Stimulated activated naive CD8-positive, alpha-beta T cell treated with anti-CD3 and anti-CD28 coated beads, Interleukin-15, amount 100 ng/mL, for 72 hours (primary cell): ENCODE measurements at regions not wholly inside any gene's neighbourhood (a gene's known extent, or its start where the extent isn't known, plus 50 kb on each side); places are given as distances from the start of the nearest gene placed in this dataset.
"Not testable (repeated sequence)": the region's sequence is repeated elsewhere in the genome, so short reads cannot be mapped to it uniquely, and the experiment has no call there.

Source experiments
- ATAC-seq: fragments of 150-1000 bp; cut with Tn5 transposase; 2 replicates; pipeline ENCODE4 v1.10.0; 2021; ENCODE audit warnings: mild to moderate bottlenecking, moderate library complexity
- DNase-seq, 2 donors: peaks; one replicate each; pipeline ENCODE4 v3.0.0; 2021 to 2022
- H3K27ac Mint-ChIP-seq, 2 donors: one replicate each; pipeline ENCODE4 v1.8.0; 2022; ENCODE audit warnings: mild to moderate bottlenecking in 2 of 2, mixed read lengths in 2 of 2, moderate library complexity in 2 of 2
- H3K27me3 Mint-ChIP-seq: one replicate; pipeline ENCODE4 v1.8.0; 2022; ENCODE audit warnings: mixed read lengths
- H3K4me1 Mint-ChIP-seq: one replicate; pipeline ENCODE4 v1.8.0; 2022; ENCODE audit warnings: mild to moderate bottlenecking, mixed read lengths
- H3K4me3 Mint-ChIP-seq, 2 donors: one replicate each; pipeline ENCODE4 v1.8.0; 2022; ENCODE audit warnings: mild to moderate bottlenecking in 2 of 2, mixed read lengths in 2 of 2, moderate library complexity in 1 of 2
- H3K9me3 Mint-ChIP-seq, 2 donors: one replicate each; pipeline ENCODE4 v1.8.0; 2022; ENCODE audit warnings: mixed read lengths in 2 of 2

GRCh38 chr17:77285594-77286390 is 145.0 kb downstream of the SEC14L1 start:
- no peak overlapping the region for H3K27ac Mint-ChIP-seq
- no peak for ATAC-seq
- no peaks in the 10 kb centered on the region for H3K9me3 Mint-ChIP-seq

DNA sequence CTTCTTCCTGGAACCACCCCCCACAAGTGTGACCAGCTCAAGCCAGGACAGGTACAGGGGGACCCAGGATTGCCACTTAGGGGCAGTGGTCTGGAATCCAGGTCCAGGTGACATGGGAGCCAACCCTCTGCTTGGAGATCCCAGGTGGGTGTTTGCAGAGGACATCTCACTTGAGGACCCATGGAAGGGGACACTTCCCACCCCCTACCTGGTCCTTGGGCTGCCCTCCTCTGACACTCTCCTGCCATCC is 145.5 kb downstream of the SEC14L1 start:
- ATAC-seq = no peak
- H3K9me3 Mint-ChIP-seq = no peaks in the 10 kb centered on the region

More at GRCh38 chr17:77285594-77286390, 145.0 kb downstream of the SEC14L1 start:
- no peak overlapping the region for H3K4me3 Mint-ChIP-seq
- peaks cover 18% of the 10 kb centered on the region for H3K4me1 Mint-ChIP-seq
- H3K27me3 Mint-ChIP-seq = peaks cover 42% of the 10 kb centered on the region
- DNase-seq = no peak

DNA sequence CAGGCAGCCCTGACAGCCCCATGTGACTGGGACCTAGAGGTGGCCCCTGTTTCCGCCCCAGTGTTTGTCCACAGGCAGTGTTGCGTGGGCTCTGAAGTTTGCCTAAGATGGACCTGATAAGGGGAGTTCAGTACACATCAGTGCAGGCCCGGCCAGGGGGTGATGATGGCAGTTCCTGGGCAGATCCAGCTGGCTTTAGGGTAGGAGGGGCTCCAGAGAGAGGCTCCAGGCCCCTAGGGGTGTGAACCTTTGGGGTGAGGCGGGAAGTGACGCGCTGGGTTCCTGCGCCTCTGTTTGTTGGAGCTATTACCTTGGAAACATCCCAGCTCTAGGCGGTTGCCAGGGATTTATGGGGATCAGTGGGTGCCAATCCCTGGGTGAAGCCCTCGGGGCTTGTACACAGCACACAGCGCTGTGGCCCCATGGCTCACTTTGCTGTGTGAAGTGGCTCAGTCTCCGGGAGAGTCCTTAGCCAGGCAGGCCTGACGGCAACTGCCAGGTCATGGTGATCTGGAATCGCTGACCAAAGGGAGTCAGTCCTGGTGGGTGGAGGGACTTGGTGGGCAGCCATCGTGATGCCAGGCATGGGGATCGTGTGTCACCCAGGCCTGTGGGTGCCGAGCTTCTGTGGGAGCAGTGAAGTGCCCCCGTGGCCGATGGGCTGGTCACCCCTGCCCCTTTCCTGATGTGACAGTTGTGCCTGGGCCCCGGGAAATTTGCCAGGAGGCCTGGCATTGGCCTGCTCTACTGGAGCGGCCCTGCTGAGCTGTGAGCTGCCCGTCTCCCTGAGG is 146.1 kb downstream of the SEC14L1 start:
- no peak overlapping the region for H3K4me3 Mint-ChIP-seq
- ATAC-seq (no peak), DNase-seq (no peak)
- no peaks in the 10 kb centered on the region for H3K9me3 Mint-ChIP-seq
- H3K27me3 Mint-ChIP-seq = peaks cover 37% of the 10 kb centered on the region
- H3K27ac Mint-ChIP-seq = no peak overlapping the region
- H3K4me1 Mint-ChIP-seq = peaks cover 15% of the 10 kb centered on the region

More for the DNA sequence above, 145.5 kb downstream of the SEC14L1 start:
- no peak for DNase-seq
- Mint-ChIP-seq H3K4me1 (peaks cover 18% of the 10 kb centered on the region), H3K27ac (no peak overlapping the region), H3K4me3 (no peak overlapping the region), H3K27me3 (peaks cover 41% of the 10 kb centered on the region)

- Mint-ChIP-seq H3K4me1 (peaks cover 7% of the 10 kb centered on the region), H3K27me3 (peaks cover 30% of the 10 kb centered on the region), H3K4me3 (no peak overlapping the region), H3K9me3 (no peaks in the 10 kb centered on the region), H3K27ac (no peak overlapping the region)
- DNase-seq = no peak
- ATAC-seq = peak; percentile 19
Measured at GRCh38 chr17:77287432-77288068, 146.8 kb downstream of the SEC14L1 start.

- peaks cover 6% of the 10 kb centered on the region for H3K4me1 Mint-ChIP-seq
- ATAC-seq (peak; percentile 7), DNase-seq (no peak)
- no peak overlapping the region for H3K27ac Mint-ChIP-seq
- H3K4me3 Mint-ChIP-seq = no peak overlapping the region
- H3K27me3 Mint-ChIP-seq = peaks cover 24% of the 10 kb centered on the region
- H3K9me3 Mint-ChIP-seq = no peaks in the 10 kb centered on the region
Measured at GRCh38 chr17:77288115-77288619, 147.4 kb downstream of the SEC14L1 start.

DNA sequence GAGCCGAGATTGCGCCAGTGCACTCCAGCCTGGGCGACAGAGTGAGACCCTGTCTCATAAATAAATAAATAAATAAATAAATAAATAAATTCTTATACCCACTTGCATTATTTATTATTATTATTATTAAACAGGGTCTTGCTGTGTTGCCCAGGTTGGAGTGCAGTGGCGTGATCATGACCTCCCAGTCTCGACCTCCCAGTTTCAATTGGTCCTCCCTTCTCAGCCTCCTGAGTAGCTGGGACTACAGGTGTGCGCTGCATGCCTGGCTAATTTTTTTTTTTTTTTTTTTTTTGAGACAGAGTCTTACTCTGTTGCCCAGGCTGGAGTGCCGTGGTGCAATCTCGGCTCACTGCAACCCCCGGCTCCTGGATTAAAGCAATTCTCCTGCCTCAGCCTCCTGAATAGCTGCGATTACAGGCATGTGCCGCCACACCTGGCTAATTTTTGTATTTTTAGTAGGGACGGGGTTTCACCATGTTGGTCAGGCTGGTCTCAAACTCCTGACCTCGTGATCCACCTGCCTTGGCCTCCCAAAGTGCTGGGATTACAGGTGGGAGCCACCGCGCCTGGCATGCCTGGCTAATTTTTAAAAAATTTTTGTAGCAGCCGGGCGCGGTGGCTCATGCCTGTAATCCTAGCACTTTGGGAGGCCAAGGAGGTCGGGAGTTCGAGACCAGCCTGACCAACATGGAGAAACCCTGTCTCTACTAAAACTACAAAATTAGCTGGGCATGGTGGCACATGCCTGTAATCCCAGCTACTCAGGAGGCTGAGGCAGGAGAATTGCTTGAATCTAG is 150.2 kb downstream of the SEC14L1 start:
- not testable (repeated sequence) for H3K27me3 Mint-ChIP-seq, H3K4me3 Mint-ChIP-seq, DNase-seq, H3K4me1 Mint-ChIP-seq, H3K27ac Mint-ChIP-seq, ATAC-seq, H3K9me3 Mint-ChIP-seq

- Mint-ChIP-seq H3K27ac (no peak overlapping the region), H3K4me1 (no peaks in the 10 kb centered on the region), H3K9me3 (no peaks in the 10 kb centered on the region), H3K27me3 (no peaks in the 10 kb centered on the region), H3K4me3 (no peak overlapping the region)
- DNase-seq (no peak), ATAC-seq (no peak)
Measured at GRCh38 chr17:77291591-77292386, 151.0 kb downstream of the SEC14L1 start.

DNA sequence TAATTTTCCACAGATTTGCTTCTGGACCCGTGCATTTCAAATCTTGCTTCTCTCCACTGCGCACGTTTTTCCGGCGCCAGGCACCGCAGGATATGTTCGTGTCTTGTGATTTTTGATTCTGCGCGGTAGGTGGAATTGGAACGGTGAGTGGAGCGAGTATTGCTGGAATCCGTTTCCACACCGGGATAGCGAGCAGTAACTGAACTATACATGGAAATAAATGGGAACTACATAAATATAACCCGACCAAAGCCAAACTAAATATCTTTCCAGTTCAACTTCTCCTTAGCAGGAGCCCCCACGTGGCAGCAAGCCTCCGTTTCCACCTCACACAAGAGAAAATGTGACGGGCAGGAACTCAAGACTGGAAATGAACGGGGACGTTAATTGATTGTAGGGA is 154.0 kb downstream of the SEC14L1 start:
- DNase-seq = no peak
- no peaks in the 10 kb centered on the region for H3K9me3 Mint-ChIP-seq
- H3K4me1 Mint-ChIP-seq = no peaks in the 10 kb centered on the region
- no peaks in the 10 kb centered on the region for H3K27me3 Mint-ChIP-seq
- H3K27ac Mint-ChIP-seq = peak overlapping the region in 1 of 2 donors; percentile 37
- ATAC-seq = no peak
- no peak overlapping the region for H3K4me3 Mint-ChIP-seq

DNA sequence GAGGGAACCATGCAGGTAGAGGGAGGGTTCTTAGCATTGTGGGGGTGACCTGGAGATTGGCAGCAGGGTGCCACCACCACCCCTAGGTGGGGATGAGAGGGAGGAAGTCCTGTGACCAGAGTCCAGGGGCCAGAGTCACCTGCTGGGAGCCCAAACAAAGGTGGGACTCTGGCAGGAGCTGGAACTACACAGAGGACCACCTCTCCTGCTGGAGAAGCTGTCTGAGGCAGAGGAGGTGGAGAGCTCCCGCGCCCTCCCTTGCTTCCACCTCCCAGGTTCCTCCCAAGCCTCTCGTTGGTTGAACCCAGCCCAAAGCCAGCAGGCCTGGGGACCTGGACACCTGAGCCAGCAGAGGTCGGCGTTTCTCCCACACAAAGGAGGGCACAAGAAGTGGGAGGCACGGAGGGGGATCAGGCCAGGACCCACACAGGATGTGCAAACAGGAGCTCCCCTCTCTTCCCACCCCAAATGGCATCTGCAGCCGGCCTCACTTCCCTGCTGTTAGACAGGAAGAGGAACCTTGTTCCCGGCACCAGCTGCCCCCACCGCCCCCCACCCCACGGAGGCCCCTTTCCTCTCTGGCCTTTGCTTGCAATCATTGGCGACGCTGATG is 154.6 kb downstream of the SEC14L1 start:
- H3K4me1 Mint-ChIP-seq = no peaks in the 10 kb centered on the region

GRCh38 chr17:77296769-77297409 is 156.1 kb downstream of the SEC14L1 start:
- H3K27ac Mint-ChIP-seq = no peak overlapping the region

More for the DNA sequence above, 154.6 kb downstream of the SEC14L1 start:
- no peak for ATAC-seq
- no peaks in the 10 kb centered on the region for H3K9me3 Mint-ChIP-seq
- no peak overlapping the region for H3K4me3 Mint-ChIP-seq
- no peaks in the 10 kb centered on the region for H3K27me3 Mint-ChIP-seq
- DNase-seq = no peak
- H3K27ac Mint-ChIP-seq = no peak overlapping the region

GRCh38 chr17:77297693-77298666 is 157.2 kb downstream of the SEC14L1 start:
- H3K27ac Mint-ChIP-seq = no peak overlapping the region
- ATAC-seq = no peak
- no peak for DNase-seq

More at GRCh38 chr17:77296769-77297409, 156.1 kb downstream of the SEC14L1 start:
- Mint-ChIP-seq H3K4me1 (no peaks in the 10 kb centered on the region), H3K27me3 (no peaks in the 10 kb centered on the region), H3K9me3 (no peaks in the 10 kb centered on the region), H3K4me3 (no peak overlapping the region)
- DNase-seq = no peak
- no peak for ATAC-seq

DNA sequence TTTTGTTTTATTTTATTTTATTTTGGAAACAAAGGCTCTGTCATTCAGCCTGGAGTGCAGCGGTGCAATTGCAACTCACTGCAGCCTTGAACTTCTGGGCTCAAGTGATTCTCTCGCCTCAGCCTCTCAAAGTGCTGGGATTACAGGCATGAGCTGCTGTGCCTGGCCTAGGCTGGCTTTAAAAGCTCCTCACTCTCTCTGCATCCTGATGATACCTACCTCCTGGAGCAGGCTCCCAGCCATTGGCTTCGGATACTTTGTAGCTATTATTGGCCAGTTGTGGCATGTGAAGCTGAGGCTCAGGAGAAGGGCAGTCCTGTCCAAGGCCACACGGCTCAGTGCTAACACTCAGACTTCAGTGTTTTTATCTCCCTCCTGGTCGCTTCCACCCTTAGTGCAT is 158.0 kb downstream of the SEC14L1 start:
- DNase-seq = no peak
- Mint-ChIP-seq H3K27me3 (no peaks in the 10 kb centered on the region), H3K27ac (no peak overlapping the region), H3K4me3 (no peak overlapping the region), H3K9me3 (no peaks in the 10 kb centered on the region), H3K4me1 (no peaks in the 10 kb centered on the region)
- no peak for ATAC-seq

More at GRCh38 chr17:77297693-77298666, 157.2 kb downstream of the SEC14L1 start:
- Mint-ChIP-seq H3K4me1 (no peaks in the 10 kb centered on the region), H3K4me3 (no peak overlapping the region), H3K9me3 (no peaks in the 10 kb centered on the region), H3K27me3 (no peaks in the 10 kb centered on the region)
